H1 (cell line): ENCODE measurements at regions not wholly inside any gene's neighbourhood (a gene's known extent, or its start where the extent isn't known, plus 50 kb on each side); places are given as distances from the start of the nearest gene placed in this dataset.

Source experiments
- CHD2 ChIP-seq: IDR thresholded peaks from 2 replicates; pipeline ENCODE4 v1.6.1; 2012; ENCODE audit warnings: low read length, improper control_type of control experiment
- POLR2A ChIP-seq, 2 experiments: IDR thresholded peaks; 1 replicate in 1 of 2; 2 replicates in 1 of 2; pipeline ENCODE4 v1.6.1; 2011; ENCODE audit warnings: low read depth in 2 of 2, low read length in 2 of 2, mild to moderate bottlenecking in 2 of 2; ENCODE audit errors: control extremely low read depth in 1 of 2
- POLR2AphosphoS5 ChIP-seq: IDR thresholded peaks from 2 replicates; pipeline ENCODE4 v1.6.1; 2011; ENCODE audit warnings: low read depth, low read length
- RBBP5 ChIP-seq: IDR thresholded peaks from 2 replicates; pipeline ENCODE4 v1.7.1; 2012; ENCODE audit warnings: low read depth, mild to moderate bottlenecking, inconsistent platforms, low read length, moderate library complexity, borderline replicate concordance
- SP1 ChIP-seq: IDR thresholded peaks from 2 replicates; pipeline ENCODE4 v1.6.1; 2011; ENCODE audit warnings: low read depth, low read length
- TAF1 ChIP-seq: IDR thresholded peaks from 2 replicates; pipeline ENCODE4 v1.6.1; 2011; ENCODE audit warnings: mild to moderate bottlenecking, low read depth, low read length
- YY1 ChIP-seq: IDR thresholded peaks from 2 replicates; pipeline ENCODE4 v1.6.1; 2011; ENCODE audit warnings: low read depth, mild to moderate bottlenecking, low read length
- TF ChIP-seq, protein P1 (sequence below), 3 experiments: IDR thresholded peaks; 1 replicate in 2 of 3; 2 replicates in 1 of 3; pipeline versions ENCODE4 v1.5.1 to v1.6.1; 2011; ENCODE audit warnings: low read length in 3 of 3, mild to moderate bottlenecking in 3 of 3, inconsistent platforms in 2 of 3, low read depth in 1 of 3, moderate library complexity in 1 of 3; ENCODE audit not compliant: insufficient read depth in 1 of 3; ENCODE audit errors: control extremely low read depth in 1 of 3
- TF ChIP-seq, protein P2 (sequence below): IDR thresholded peaks from 2 replicates; pipeline ENCODE4 v1.6.1; 2012; ENCODE audit warnings: inconsistent platforms

DNA sequence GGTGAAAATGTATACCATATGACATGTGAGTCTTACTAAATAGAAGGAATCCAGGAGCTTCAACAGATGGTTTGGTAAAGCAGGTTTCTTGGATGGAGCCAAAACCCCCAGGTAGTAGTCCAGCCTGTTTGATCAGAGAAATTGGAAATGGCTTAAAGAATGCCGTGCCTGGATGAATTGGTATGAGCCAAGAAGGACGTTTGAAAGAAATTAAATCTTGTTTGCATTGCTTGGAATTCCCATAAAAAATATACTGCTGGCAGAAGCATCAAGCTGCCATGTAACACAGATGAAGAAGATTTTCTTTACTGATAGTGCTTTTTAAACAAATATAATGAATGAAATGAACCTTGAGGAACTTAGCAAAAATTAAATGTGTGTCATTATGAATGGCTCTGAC, 176.3 kb downstream of the NPR3 start:
- no peak for TF ChIP-seq POLR2A (IDR thresholded peaks at IDR 0.05; ENCODE audit: control extremely low read depth in 1 of 2, low read depth in 2 of 2, low read length in 2 of 2)
- TF ChIP-seq, protein P1, sequence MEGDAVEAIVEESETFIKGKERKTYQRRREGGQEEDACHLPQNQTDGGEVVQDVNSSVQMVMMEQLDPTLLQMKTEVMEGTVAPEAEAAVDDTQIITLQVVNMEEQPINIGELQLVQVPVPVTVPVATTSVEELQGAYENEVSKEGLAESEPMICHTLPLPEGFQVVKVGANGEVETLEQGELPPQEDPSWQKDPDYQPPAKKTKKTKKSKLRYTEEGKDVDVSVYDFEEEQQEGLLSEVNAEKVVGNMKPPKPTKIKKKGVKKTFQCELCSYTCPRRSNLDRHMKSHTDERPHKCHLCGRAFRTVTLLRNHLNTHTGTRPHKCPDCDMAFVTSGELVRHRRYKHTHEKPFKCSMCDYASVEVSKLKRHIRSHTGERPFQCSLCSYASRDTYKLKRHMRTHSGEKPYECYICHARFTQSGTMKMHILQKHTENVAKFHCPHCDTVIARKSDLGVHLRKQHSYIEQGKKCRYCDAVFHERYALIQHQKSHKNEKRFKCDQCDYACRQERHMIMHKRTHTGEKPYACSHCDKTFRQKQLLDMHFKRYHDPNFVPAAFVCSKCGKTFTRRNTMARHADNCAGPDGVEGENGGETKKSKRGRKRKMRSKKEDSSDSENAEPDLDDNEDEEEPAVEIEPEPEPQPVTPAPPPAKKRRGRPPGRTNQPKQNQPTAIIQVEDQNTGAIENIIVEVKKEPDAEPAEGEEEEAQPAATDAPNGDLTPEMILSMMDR (IDR thresholded peaks at IDR 0.05; ENCODE audit: control extremely low read depth in 1 of 3, insufficient read depth in 1 of 3, low read depth in 1 of 3, low read length in 3 of 3) = no peak
- TF ChIP-seq CHD2 = no peak
- TF ChIP-seq YY1 = no peak
- no peak for TF ChIP-seq TAF1
- TF ChIP-seq RBBP5 = no peak
- TF ChIP-seq, protein P2, sequence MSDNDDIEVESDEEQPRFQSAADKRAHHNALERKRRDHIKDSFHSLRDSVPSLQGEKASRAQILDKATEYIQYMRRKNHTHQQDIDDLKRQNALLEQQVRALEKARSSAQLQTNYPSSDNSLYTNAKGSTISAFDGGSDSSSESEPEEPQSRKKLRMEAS = no peak
- TF ChIP-seq POLR2AphosphoS5 = no peak
- TF ChIP-seq SP1 = no peak
